Suprapubic skin (tissue), 3 donors: ENCODE measurements at regions not wholly inside any gene's neighbourhood (a gene's known extent, or its start where the extent isn't known, plus 50 kb on each side); places are given as distances from the start of the nearest gene placed in this dataset.

Source experiments
- EP300 ChIP-seq: sonication (generic); formaldehyde crosslinking; IDR thresholded peaks from one replicate; pipeline ENCODE4 v1.6.1; 2017; ENCODE audit warnings: antibody characterized with exemption
- POLR2A ChIP-seq, 2 donors: fragments of 450-650 bp; IDR thresholded peaks; one replicate each; pipeline ENCODE4 v1.6.1; 2017; ENCODE audit warnings: antibody characterized with exemption in 2 of 2, mild to moderate bottlenecking in 2 of 2, moderate library complexity in 2 of 2
- TF ChIP-seq, protein P1 (sequence below), 2 donors: fragments of 200-600 bp in 1 of 2; fragments of 450-650 bp in 1 of 2; sonication (generic) in 1 of 2; IDR thresholded peaks; one replicate each; pipeline ENCODE4 v1.5.1; 2016 to 2019; ENCODE audit warnings: antibody characterized with exemption in 2 of 2, mild to moderate bottlenecking in 1 of 2, moderate library complexity in 1 of 2

DNA sequence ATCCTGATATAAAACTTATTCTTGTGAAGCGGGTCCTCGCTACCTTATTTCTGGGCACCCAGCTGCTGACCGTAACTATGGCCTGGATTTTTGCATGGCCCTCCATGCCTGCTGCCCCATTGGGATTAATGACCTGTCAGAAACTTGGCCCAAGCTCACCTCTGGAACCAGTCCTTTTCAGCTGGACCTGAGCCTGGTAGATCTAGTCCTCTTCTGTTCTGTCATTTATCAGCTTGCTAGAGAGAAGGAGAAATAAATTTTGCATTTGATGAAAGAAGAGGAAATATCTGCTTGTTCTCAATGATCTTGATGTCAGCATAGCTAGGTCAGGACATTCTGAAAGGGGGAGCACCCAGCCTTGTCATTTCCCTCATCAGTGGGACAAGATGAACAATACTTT is 387.8 kb upstream of the LARGE1 start:
- TF ChIP-seq, protein P1, sequence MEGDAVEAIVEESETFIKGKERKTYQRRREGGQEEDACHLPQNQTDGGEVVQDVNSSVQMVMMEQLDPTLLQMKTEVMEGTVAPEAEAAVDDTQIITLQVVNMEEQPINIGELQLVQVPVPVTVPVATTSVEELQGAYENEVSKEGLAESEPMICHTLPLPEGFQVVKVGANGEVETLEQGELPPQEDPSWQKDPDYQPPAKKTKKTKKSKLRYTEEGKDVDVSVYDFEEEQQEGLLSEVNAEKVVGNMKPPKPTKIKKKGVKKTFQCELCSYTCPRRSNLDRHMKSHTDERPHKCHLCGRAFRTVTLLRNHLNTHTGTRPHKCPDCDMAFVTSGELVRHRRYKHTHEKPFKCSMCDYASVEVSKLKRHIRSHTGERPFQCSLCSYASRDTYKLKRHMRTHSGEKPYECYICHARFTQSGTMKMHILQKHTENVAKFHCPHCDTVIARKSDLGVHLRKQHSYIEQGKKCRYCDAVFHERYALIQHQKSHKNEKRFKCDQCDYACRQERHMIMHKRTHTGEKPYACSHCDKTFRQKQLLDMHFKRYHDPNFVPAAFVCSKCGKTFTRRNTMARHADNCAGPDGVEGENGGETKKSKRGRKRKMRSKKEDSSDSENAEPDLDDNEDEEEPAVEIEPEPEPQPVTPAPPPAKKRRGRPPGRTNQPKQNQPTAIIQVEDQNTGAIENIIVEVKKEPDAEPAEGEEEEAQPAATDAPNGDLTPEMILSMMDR (IDR thresholded peaks at IDR 0.05), result no peak
- TF ChIP-seq EP300, result no peak
- no peak for TF ChIP-seq POLR2A (IDR thresholded peaks at IDR 0.05)
